ENCODE measurements at regions not wholly inside any gene's neighbourhood (a gene's known extent, or its start where the extent isn't known, plus 50 kb on each side); places are given as distances from the start of the nearest gene placed in this dataset.

GRCh38 chr2:211306929-211307328, 750.5 kb downstream of the CPS1 start:
- DNase-seq (ENCODE audit: low read depth) = no peak
- TF ChIP-seq MAX (IDR thresholded peaks at IDR 0.05; ENCODE audit: low read depth, low read length) (no peak), POLR2A (IDR thresholded peaks at IDR 0.05; ENCODE audit: extremely low read depth, insufficient read length) (no peak), CTCF (IDR thresholded peaks at IDR 0.05; ENCODE audit: low read depth, low read length) (no peak), MYC (IDR thresholded peaks at IDR 0.05; ENCODE audit: low read depth, low read length) (no peak)
- H3K4me3 ChIP-seq (ENCODE audit: low read depth, low read length) = no peak overlapping the region

All from NB4 (cell line).